ENCODE measurements at regions not wholly inside any gene's neighbourhood (a gene's known extent, or its start where the extent isn't known, plus 50 kb on each side); places are given as distances from the start of the nearest gene placed in this dataset.
"Not testable (repeated sequence)": the region's sequence is repeated elsewhere in the genome, so short reads cannot be mapped to it uniquely, and the experiment has no call there.

- Mint-ChIP-seq H3K4me3 (no peak overlapping the region), H3K36me3 (no peaks in the 10 kb centered on the region), H3K9me3 (peaks cover 0 to 8% (median 0%) of the 10 kb centered on the region in 11 donors), H3K27me3 (peaks cover 0 to 10% (median 0%) of the 10 kb centered on the region in 5 donors), H3K4me1 (no peaks in the 10 kb centered on the region), H3K27ac (no peak overlapping the region)
- Histone ChIP-seq H3K36me3 (ENCODE audit: control insufficient read depth in 2 of 3, insufficient read depth in 3 of 3, low read length in 3 of 3) (no peaks in the 10 kb centered on the region), H3K9me3 (ENCODE audit: control insufficient read depth in 2 of 3, low read length in 3 of 3) (no peaks in the 10 kb centered on the region), H3K4me1 (ENCODE audit: control insufficient read depth in 2 of 2, insufficient read depth in 2 of 2, low read length in 2 of 2) (no peaks in the 10 kb centered on the region), H3K4me3 (ENCODE audit: low read length) (no peak overlapping the region), H3K27me3 (ENCODE audit: control insufficient read depth in 2 of 2, insufficient read depth in 2 of 2, low read length in 2 of 2) (no peaks in the 10 kb centered on the region), H3K27ac (ENCODE audit: low read depth, low read length) (no peak overlapping the region)
- POLR2A ChIA-PET: no interaction called here
- no peak for DNase-seq
- CTCF ChIA-PET: interaction anchor here (0.5 kb wide), 1 partner anchor 21 kb away, joined by 4 read pairs; no protein-coding TSS in a partner anchor
- intact Hi-C loops (cut with micrococcal nuclease): no loop called here
- ATAC-seq: no peak
Observed at GRCh38 chr17:13153036-13153435, 135.2 kb upstream of the ELAC2 start.

GRCh38 chr17:13152501-13152900, 134.7 kb upstream of the ELAC2 start:
- Histone ChIP-seq H3K27me3 (ENCODE audit: control insufficient read depth in 2 of 2, insufficient read depth in 2 of 2, low read length in 2 of 2) (no peaks in the 10 kb centered on the region), H3K9me3 (ENCODE audit: control insufficient read depth in 2 of 3, low read length in 3 of 3) (no peaks in the 10 kb centered on the region), H3K27ac (ENCODE audit: low read depth, low read length) (no peak overlapping the region), H3K4me3 (ENCODE audit: low read length) (no peak overlapping the region), H3K36me3 (ENCODE audit: control insufficient read depth in 2 of 3, insufficient read depth in 3 of 3, low read length in 3 of 3) (no peaks in the 10 kb centered on the region), H3K4me1 (ENCODE audit: control insufficient read depth in 2 of 2, insufficient read depth in 2 of 2, low read length in 2 of 2) (no peaks in the 10 kb centered on the region)
- Mint-ChIP-seq H3K36me3 (no peaks in the 10 kb centered on the region), H3K27ac (no peak overlapping the region), H3K27me3 (peaks cover 0 to 13% (median 5%) of the 10 kb centered on the region in 5 donors), H3K4me1 (no peaks in the 10 kb centered on the region), H3K9me3 (peaks cover 0 to 8% (median 0%) of the 10 kb centered on the region in 11 donors), H3K4me3 (no peak overlapping the region)
- POLR2A ChIA-PET: no interaction called here
- no peak for DNase-seq
- intact Hi-C loops (cut with micrococcal nuclease): no loop called here
- CTCF ChIA-PET: no interaction called here
- ATAC-seq: no peak

- POLR2A ChIA-PET, H3K4me1 Mint-ChIP-seq, H3K36me3 Mint-ChIP-seq: not testable (repeated sequence)
Observed at GRCh38 chr17:13150738-13151137, 132.9 kb upstream of the ELAC2 start.

GRCh38 chr17:13143001-13143400, 125.2 kb upstream of the ELAC2 start:
- Mint-ChIP-seq H3K4me3 (no peak overlapping the region), H3K4me1 (no peaks in the 10 kb centered on the region), H3K9me3 (peaks cover 0 to 19% (median 9%) of the 10 kb centered on the region in 11 donors), H3K27ac (no peak overlapping the region), H3K27me3 (peaks cover 0 to 13% (median 6%) of the 10 kb centered on the region in 5 donors), H3K36me3 (peaks cover 0 to 4% (median 0%) of the 10 kb centered on the region in 5 donors)
- Histone ChIP-seq H3K9me3 (ENCODE audit: control insufficient read depth in 2 of 3, low read length in 3 of 3) (peaks cover 0 to 11% (median 0%) of the 10 kb centered on the region in 3 experiments), H3K4me1 (ENCODE audit: control insufficient read depth in 2 of 2, insufficient read depth in 2 of 2, low read length in 2 of 2) (no peaks in the 10 kb centered on the region), H3K27me3 (ENCODE audit: control insufficient read depth in 2 of 2, insufficient read depth in 2 of 2, low read length in 2 of 2) (no peaks in the 10 kb centered on the region), H3K27ac (ENCODE audit: low read depth, low read length) (no peak overlapping the region), H3K36me3 (ENCODE audit: control insufficient read depth in 2 of 3, insufficient read depth in 3 of 3, low read length in 3 of 3) (no peaks in the 10 kb centered on the region), H3K4me3 (ENCODE audit: low read length) (no peak overlapping the region)
- ChIA-PET POLR2A (no interaction called here), CTCF (no interaction called here)
- intact Hi-C loops (cut with micrococcal nuclease): no loop called here
- no peak for DNase-seq
- ATAC-seq: no peak

More at GRCh38 chr17:13150738-13151137, 132.9 kb upstream of the ELAC2 start:
- peaks cover 0 to 14% (median 11%) of the 10 kb centered on the region in 5 donors for H3K27me3 Mint-ChIP-seq
- H3K36me3 ChIP-seq (ENCODE audit: control insufficient read depth in 2 of 3, insufficient read depth in 3 of 3, low read length in 3 of 3); H3K4me3 ChIP-seq (ENCODE audit: low read length); H3K27ac Mint-ChIP-seq; H3K27ac ChIP-seq (ENCODE audit: low read depth, low read length); ATAC-seq; intact Hi-C loops (cut with micrococcal nuclease); H3K27me3 ChIP-seq (ENCODE audit: control insufficient read depth in 2 of 2, insufficient read depth in 2 of 2, low read length in 2 of 2); H3K9me3 ChIP-seq (ENCODE audit: control insufficient read depth in 2 of 3, low read length in 3 of 3); DNase-seq; H3K9me3 Mint-ChIP-seq; H3K4me3 Mint-ChIP-seq; H3K4me1 ChIP-seq (ENCODE audit: control insufficient read depth in 2 of 2, insufficient read depth in 2 of 2, low read length in 2 of 2): not testable (repeated sequence)
- CTCF ChIA-PET: interaction anchor here (0.5 kb wide), 1 partner anchor 27 kb away, joined by 4 read pairs; no protein-coding TSS in a partner anchor

GRCh38 chr17:13140750-13141149, 122.9 kb upstream of the ELAC2 start:
- Histone ChIP-seq H3K9me3 (ENCODE audit: control insufficient read depth in 2 of 3, low read length in 3 of 3) (peaks cover 0 to 11% (median 0%) of the 10 kb centered on the region in 3 experiments), H3K27ac (ENCODE audit: low read depth, low read length) (no peak overlapping the region), H3K4me1 (ENCODE audit: control insufficient read depth in 2 of 2, insufficient read depth in 2 of 2, low read length in 2 of 2) (no peaks in the 10 kb centered on the region), H3K36me3 (ENCODE audit: control insufficient read depth in 2 of 3, insufficient read depth in 3 of 3, low read length in 3 of 3) (no peaks in the 10 kb centered on the region), H3K4me3 (ENCODE audit: low read length) (no peak overlapping the region), H3K27me3 (ENCODE audit: control insufficient read depth in 2 of 2, insufficient read depth in 2 of 2, low read length in 2 of 2) (no peaks in the 10 kb centered on the region)
- CTCF ChIA-PET: no interaction called here
- intact Hi-C loops (cut with micrococcal nuclease): no loop called here
- Mint-ChIP-seq H3K9me3 (peaks cover 0 to 28% (median 12%) of the 10 kb centered on the region in 11 donors), H3K36me3 (peaks cover 0 to 4% (median 0%) of the 10 kb centered on the region in 5 donors), H3K27ac (no peak overlapping the region), H3K4me1 (no peaks in the 10 kb centered on the region), H3K4me3 (no peak overlapping the region), H3K27me3 (peaks cover 0 to 10% (median 4%) of the 10 kb centered on the region in 5 donors)
- no peak for ATAC-seq
- POLR2A ChIA-PET: no interaction called here
- DNase-seq: no peak

- POLR2A ChIA-PET: interaction anchor here (0.8 kb wide), 1 partner anchor 1760 kb away, joined by 3 read pairs; no protein-coding TSS in a partner anchor
- intact Hi-C loops (cut with micrococcal nuclease): no loop called here
- no peaks in the 10 kb centered on the region for H3K4me1 Mint-ChIP-seq
- H3K27me3 Mint-ChIP-seq: peaks cover 0 to 22% (median 4%) of the 10 kb centered on the region in 5 donors
- Histone ChIP-seq H3K4me3 (ENCODE audit: low read length) (no peak overlapping the region), H3K27ac (ENCODE audit: low read depth, low read length) (no peak overlapping the region), H3K36me3 (ENCODE audit: control insufficient read depth in 2 of 3, insufficient read depth in 3 of 3, low read length in 3 of 3) (no peaks in the 10 kb centered on the region), H3K27me3 (ENCODE audit: control insufficient read depth in 2 of 2, insufficient read depth in 2 of 2, low read length in 2 of 2) (no peaks in the 10 kb centered on the region), H3K9me3 (ENCODE audit: control insufficient read depth in 2 of 3, low read length in 3 of 3) (peaks cover 0 to 11% (median 0%) of the 10 kb centered on the region in 3 experiments), H3K4me1 (ENCODE audit: control insufficient read depth in 2 of 2, insufficient read depth in 2 of 2, low read length in 2 of 2) (no peaks in the 10 kb centered on the region)
- no peak for ATAC-seq
- no peak for DNase-seq
- no peak overlapping the region for H3K4me3 Mint-ChIP-seq
- peaks cover 0 to 4% (median 0%) of the 10 kb centered on the region in 5 donors for H3K36me3 Mint-ChIP-seq
- no peak overlapping the region for H3K27ac Mint-ChIP-seq
- peaks cover 5 to 28% (median 13%) of the 10 kb centered on the region in 11 donors for H3K9me3 Mint-ChIP-seq
- CTCF ChIA-PET: no interaction called here
Observed at GRCh38 chr17:13135506-13135905, 117.7 kb upstream of the ELAC2 start.

- peaks cover 0 to 9% (median 0%) of the 10 kb centered on the region in 3 experiments for H3K9me3 ChIP-seq (ENCODE audit: control insufficient read depth in 2 of 3, low read length in 3 of 3)
- no peaks in the 10 kb centered on the region for H3K4me1 ChIP-seq (ENCODE audit: control insufficient read depth in 2 of 2, insufficient read depth in 2 of 2, low read length in 2 of 2)
- H3K27me3 ChIP-seq (ENCODE audit: control insufficient read depth in 2 of 2, insufficient read depth in 2 of 2, low read length in 2 of 2): no peaks in the 10 kb centered on the region
- no peak overlapping the region for H3K4me3 ChIP-seq (ENCODE audit: low read length)
- H3K36me3 ChIP-seq (ENCODE audit: control insufficient read depth in 2 of 3, insufficient read depth in 3 of 3, low read length in 3 of 3): no peaks in the 10 kb centered on the region
- H3K27ac ChIP-seq (ENCODE audit: low read depth, low read length): no peak overlapping the region
- H3K36me3 Mint-ChIP-seq: peaks cover 0 to 3% (median 0%) of the 10 kb centered on the region in 5 donors
- H3K4me1 Mint-ChIP-seq: no peaks in the 10 kb centered on the region
- POLR2A ChIA-PET: no interaction called here
- H3K4me3 Mint-ChIP-seq: no peak overlapping the region
- peaks cover 0 to 17% (median 0%) of the 10 kb centered on the region in 5 donors for H3K27me3 Mint-ChIP-seq
- CTCF ChIA-PET: no interaction called here
- DNase-seq (no peak), ATAC-seq (no peak)
- H3K9me3 Mint-ChIP-seq: peaks cover 5 to 17% (median 8%) of the 10 kb centered on the region in 11 donors
- H3K27ac Mint-ChIP-seq: no peak overlapping the region
- intact Hi-C loops (cut with micrococcal nuclease): no loop called here
Observed at GRCh38 chr17:13134076-13134475, 116.2 kb upstream of the ELAC2 start.

Measured in naive thymus-derived CD4-positive, alpha-beta T cell (primary cell).